HG03045 (cell line): ENCODE measurements at regions not wholly inside any gene's neighbourhood (a gene's known extent, or its start where the extent isn't known, plus 50 kb on each side); places are given as distances from the start of the nearest gene placed in this dataset.
"Not testable (repeated sequence)": the region's sequence is repeated elsewhere in the genome, so short reads cannot be mapped to it uniquely, and the experiment has no call there.

Experiments
- ATAC-seq: cut with Tn5 transposase; IDR thresholded peaks from one replicate; pipeline ENCODE4 v1.9.1; 2021; ENCODE audit warnings: mild to moderate bottlenecking, moderate library complexity; ENCODE audit not compliant: unreplicated experiment

- no peak for ATAC-seq
These were observed 144.8 kb upstream of the NEBL start for GRCh38 chr10:21041763-21042458.

GRCh38 chr10:21039721-21040120 is 142.6 kb upstream of the NEBL start:
- no peak for ATAC-seq

DNA sequence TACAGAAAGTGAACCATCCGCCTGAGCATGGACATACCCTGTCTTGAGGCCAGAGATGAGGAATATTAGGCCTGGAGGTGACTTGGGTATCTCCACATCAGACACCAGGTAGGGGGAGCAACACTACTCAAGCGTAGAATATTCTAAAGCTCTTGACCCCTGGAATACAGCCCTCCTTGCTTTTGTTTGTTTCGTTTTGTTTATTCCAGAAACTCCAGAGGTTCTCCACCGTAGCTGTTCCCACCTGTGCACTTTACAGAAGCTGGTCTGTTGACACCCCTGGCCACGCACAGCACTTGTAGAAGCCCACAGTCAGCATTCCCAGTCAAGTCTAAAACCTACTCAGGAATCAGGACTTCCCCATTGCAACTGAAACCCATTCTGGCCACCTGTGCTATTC is 139.6 kb upstream of the NEBL start:
- ATAC-seq: no peak

DNA sequence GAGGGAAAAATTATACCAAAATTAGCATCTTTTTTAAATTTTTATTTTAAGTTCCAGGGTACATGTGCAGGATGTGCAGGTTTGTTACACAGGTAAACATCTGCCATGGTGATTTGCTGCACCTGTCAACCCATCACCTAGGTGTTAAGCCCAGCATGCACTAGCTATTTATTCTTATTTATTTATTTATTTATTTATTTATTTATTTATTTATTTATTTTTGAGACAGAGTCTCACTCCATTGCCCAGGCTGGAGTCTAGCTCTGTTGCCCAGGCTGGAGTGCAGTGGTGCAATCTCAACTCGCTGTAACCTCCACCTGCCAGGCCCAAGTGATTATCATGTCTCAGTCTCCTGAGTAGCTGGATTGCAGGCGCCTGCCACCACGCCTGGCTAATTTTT is 137.7 kb upstream of the NEBL start:
- ATAC-seq: not testable (repeated sequence)

GRCh38 chr10:21034241-21034640 is 137.1 kb upstream of the NEBL start:
- ATAC-seq: no peak

- no peak for ATAC-seq
These were observed 135.6 kb upstream of the NEBL start for GRCh38 chr10:21032587-21033319.

DNA sequence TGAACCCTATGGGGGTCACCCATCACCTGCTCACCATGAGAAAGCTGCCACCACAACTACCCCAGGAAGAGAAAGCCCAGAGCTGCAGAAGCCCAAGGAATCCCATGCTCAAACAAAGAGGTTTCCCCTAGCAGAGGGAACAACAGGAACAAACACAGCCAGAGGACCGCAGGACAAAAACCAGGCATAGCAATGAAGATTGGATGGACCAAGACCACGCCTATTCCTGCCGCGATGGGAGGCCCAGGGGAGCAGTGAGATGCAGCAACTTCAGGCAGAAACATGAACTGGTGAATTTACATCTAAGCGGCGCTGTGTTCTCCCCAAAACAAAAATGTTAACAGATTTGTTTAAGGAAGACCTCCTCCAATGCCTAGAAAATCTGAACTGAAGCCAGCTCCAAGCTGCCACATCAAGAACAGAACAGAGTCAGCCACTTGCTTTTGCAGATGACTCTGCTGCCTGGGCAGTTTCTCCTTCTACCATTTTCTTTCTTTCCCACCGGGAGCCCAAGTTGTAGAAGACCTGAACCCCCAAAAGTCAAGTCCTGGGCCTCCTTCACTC is 134.2 kb upstream of the NEBL start:
- ATAC-seq: no peak

DNA sequence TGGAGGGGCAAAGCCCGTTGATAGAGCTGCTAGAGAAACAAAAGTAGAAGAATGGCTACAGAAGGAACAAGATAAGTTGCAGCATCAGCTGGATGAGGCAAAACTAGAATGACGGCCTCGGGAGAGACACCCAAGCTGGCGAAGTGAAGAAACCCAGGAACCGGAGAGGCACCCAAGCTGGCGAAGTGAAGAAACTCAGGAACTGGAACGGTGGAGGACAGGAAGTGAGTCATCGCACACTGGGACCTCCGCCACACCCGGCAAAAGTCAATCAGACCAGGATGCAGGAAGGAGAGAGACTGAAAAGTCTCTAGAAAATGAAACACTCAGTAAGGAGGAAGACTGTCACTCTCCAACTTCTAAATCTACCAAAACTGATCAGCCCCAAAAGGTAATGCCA is 133.0 kb upstream of the NEBL start:
- no peak for ATAC-seq

DNA sequence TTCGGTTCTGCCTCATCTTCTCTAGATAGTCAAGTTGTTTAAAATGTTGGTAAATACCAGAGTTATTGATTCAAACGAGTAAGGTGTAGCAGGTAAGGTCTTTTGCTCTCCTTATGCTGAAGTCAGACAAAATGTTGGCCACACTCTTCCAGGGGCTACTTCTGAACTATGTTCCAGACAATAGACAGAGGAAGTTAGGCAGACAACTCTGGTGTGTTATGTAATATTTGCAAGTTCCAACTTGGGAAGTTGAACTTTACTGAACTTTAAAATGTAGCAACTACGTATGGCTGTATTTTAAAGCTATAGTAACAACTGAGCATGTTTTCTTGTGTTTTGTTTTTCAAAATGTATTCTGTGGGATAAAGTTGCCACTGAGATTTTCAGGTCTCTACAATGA is 125.7 kb upstream of the NEBL start:
- ATAC-seq: no peak

- ATAC-seq: no peak
These were observed 124.9 kb upstream of the NEBL start for GRCh38 chr10:21021843-21022594.

DNA sequence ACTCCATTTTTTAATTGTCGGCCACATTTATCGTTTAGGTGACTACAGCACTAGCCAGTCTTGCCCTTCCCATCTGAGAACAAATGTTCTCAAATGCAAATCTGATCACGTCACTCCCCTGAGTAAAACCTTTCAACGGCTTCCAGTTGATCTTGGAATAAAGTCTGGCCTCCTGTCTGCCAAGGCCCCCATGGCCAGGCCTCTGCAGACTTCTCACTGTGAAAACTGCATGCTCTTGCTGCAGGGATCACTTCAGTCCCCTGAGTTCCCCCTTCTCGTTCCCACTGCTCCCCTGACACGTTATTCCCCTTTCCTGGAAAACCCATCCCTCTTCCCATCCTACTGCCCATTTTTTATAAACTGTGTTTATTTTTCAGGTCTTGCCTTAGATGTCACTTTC is 124.1 kb upstream of the NEBL start:
- ATAC-seq: no peak

DNA sequence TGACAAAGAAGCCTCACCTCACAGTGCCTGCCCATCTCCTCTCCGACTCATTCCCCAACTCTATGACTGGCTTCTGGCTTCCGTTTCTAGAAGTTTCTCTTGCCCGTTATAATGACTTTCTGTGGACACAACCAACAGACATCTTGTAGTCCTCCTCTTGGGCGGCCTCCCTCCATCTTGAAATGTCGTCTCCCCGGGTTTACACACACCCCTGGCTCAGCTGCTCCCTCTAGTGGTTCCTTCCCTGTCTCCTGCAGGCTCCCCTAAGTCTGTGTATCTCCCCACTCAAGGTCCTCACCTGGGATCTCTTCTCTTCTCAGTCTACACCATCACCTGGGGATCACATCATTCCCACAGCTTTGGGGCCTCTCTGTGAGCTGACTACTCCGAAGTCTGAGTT is 123.4 kb upstream of the NEBL start:
- ATAC-seq: peak; percentile 86

GRCh38 chr10:21019436-21019835 is 122.3 kb upstream of the NEBL start:
- no peak for ATAC-seq

DNA sequence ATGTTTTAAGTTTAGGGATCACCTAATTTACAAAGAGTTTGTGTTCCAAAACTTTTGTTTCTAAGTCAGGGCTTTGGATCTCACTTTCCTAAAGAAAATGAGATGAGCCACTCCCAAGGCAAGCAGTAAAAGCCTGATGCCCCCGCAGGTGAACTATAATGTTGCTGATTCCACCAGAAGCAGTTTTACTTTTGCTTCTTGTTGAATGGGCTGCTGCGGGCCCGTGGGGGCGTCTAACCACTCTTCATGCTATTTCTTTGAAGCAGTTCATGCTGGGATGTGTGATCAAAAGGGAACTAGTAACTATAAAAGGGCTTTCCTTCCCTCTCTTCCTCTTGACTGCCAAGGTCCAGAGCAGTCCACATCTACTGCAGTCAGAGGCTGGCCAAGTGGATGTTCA is 118.7 kb upstream of the NEBL start:
- no peak for ATAC-seq

DNA sequence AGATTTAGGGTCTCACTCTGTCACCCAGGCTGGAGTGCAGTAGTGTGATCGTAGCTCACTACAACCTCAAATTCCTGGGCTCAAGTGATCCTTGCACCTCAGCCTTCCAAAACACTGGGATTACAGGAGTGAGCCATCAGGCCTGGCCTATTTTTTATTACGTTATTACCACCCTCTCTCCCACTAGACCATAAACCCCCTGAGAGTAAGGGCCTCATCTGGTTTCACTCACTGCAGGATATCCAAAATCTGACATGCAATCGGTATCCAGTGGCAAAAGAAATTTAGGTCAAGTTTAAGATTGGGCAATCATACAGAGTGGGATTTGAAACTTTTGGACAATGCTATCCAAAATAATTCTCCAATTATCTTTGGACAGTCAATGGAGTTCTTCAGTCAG is 117.0 kb upstream of the NEBL start:
- ATAC-seq: no peak

- no peak for ATAC-seq
These were observed 114.4 kb upstream of the NEBL start for GRCh38 chr10:21011433-21012018.

DNA sequence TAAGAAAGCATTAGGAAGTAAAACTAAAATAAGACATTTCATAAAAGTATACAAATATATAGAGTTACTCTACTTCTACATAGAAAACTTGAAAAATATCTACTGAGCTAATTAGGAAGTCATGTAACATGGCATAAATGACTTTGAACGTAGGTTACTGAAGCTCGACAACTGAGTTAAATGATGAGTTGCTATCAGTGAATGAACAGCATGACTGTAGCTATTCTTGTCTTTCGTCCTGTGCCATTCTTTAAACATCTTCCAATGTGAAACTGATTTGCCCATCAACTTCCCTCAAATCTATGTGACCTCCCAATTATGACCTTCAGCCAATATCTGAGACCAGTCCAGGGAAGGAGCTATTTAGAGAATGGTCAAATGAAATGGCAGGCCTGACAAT is 113.5 kb upstream of the NEBL start:
- ATAC-seq: no peak

GRCh38 chr10:21003240-21003822 is 106.2 kb upstream of the NEBL start:
- ATAC-seq: no peak

DNA sequence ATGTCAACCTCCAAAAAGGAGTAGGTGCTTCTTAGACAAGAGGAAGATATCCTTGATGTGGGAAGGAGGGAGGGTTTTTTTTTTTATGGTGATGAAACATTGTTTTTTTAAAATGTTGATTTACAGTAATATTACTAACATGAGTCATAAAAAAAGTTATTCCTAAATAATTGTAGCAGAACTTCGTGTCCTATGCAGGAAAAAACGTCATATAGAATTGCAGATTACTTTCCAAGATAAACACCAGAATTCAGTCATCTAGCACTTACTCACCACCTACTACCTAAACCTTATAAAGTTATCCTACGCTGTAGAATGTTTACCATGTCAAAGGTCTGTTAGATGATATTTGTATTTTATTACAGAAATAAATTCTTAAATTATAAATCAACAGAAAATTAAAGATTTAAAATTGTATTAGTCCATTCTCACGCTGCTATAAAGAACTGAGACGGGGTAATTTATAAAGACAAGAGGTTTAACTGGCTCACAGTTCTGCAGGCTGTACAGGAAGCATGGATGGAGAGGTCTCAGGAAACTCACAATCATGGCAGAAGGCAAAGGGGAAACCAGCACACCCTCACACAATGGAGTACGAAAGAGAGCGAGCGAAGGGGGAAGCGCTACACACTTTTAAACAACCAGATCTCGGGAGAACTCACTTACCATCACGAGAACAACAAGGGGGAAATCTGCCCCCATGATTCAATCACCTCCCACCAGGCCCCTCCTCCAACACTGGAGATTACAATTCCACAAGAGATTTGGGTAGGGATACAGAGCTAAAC is 105.2 kb upstream of the NEBL start:
- no peak for ATAC-seq

GRCh38 chr10:20999699-21000098 is 102.6 kb upstream of the NEBL start:
- no peak for ATAC-seq
